Ovary (tissue), 3 donors: ENCODE measurements at regions not wholly inside any gene's neighbourhood (a gene's known extent, or its start where the extent isn't known, plus 50 kb on each side); places are given as distances from the start of the nearest gene placed in this dataset.

Experiments
- CTCF ChIP-seq, 3 donors: fragments of 450-650 bp in 2 of 3; fragments of 200-600 bp in 1 of 3; IDR thresholded peaks; one replicate each; pipeline versions ENCODE4 v1.5.1 to v1.8.0; 2016 to 2022; ENCODE audit warnings: antibody characterized with exemption in 3 of 3, mild to moderate bottlenecking in 1 of 3
- EP300 ChIP-seq: sonication (generic); formaldehyde crosslinking; IDR thresholded peaks from one replicate; pipeline ENCODE4 v1.6.1; 2017; ENCODE audit warnings: antibody characterized with exemption
- POLR2A ChIP-seq: fragments of 450-650 bp; IDR thresholded peaks from one replicate; pipeline ENCODE4 v1.6.1; 2017; ENCODE audit warnings: antibody characterized with exemption, mild to moderate bottlenecking, moderate library complexity
- donor health status: DM: no; HTN: no; CAD: no.

DNA sequence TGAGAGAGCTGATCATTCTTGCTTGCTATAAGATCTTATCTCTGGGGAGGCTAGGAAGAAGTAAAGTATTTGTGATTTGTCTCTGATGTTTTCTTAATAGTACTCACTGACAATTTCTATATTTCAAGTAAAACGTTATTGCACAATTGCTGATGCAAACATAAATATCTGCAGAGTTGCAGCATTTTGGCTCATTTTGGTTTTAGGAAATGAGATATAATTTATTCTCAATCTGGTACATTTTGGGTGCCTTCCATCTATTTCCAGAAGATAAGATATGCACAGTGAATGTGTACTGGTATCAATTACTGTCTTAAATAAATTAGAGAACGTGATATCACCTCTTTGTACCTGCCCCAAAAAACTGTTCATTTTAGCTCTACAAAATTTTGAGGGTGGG is 1431.5 kb downstream of the BRINP3 start:
- TF ChIP-seq CTCF (IDR thresholded peaks at IDR 0.05) = no peak
- TF ChIP-seq EP300 = no peak
- no peak for TF ChIP-seq POLR2A
